ENCODE measurements at regions not wholly inside any gene's neighbourhood (a gene's known extent, or its start where the extent isn't known, plus 50 kb on each side); places are given as distances from the start of the nearest gene placed in this dataset.

DNA sequence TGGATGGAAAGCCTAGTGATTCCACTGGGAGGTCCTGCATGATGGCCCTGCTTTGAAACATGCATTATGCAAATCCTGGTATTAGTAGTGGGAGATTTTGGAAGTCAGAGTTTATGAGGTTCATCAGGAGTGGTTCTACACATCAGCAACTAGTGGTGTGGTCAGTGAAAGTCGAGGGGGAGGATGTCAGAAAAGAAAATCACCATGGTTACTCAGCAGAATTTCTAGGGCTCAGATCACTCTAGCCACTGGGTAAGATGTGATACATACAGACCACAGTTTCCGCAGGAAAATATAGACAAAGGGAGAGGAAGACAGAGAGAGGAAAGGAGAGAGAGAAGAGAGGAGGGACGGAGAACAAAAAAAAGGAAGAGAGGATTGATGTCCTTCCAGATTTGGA is 2100.7 kb upstream of the PIK3C3 start:
- Histone ChIP-seq H3K9ac (ENCODE audit: low read depth in 1 of 2, low read length in 2 of 2) (no peak overlapping the region), H3K27ac (ENCODE audit: low read depth in 1 of 2, low read length in 2 of 2) (no peak overlapping the region), H3K36me3 (ENCODE audit: control insufficient read depth in 4 of 4, insufficient read depth in 3 of 4, low read depth in 1 of 4, low read length in 3 of 4) (no peaks in the 10 kb centered on the region), H3K4me3 (ENCODE audit: low read depth in 1 of 3, low read length in 3 of 3) (no peak overlapping the region), H3K27me3 (ENCODE audit: control insufficient read depth in 4 of 4, insufficient read depth in 4 of 4, low read length in 3 of 4) (no peaks in the 10 kb centered on the region), H3K9me3 (ENCODE audit: control insufficient read depth in 4 of 4, low read length in 3 of 4) (no peaks in the 10 kb centered on the region), H3K4me1 (ENCODE audit: control insufficient read depth in 4 of 4, insufficient read depth in 4 of 4, low read length in 3 of 4) (no peaks in the 10 kb centered on the region)
- no peak for TF ChIP-seq SP1 (IDR thresholded peaks at IDR 0.05)
- TF ChIP-seq RXRA (IDR thresholded peaks at IDR 0.05): no peak
- TF ChIP-seq, protein P1, sequence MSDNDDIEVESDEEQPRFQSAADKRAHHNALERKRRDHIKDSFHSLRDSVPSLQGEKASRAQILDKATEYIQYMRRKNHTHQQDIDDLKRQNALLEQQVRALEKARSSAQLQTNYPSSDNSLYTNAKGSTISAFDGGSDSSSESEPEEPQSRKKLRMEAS (IDR thresholded peaks at IDR 0.05): no peak
- TF ChIP-seq EGR1 (IDR thresholded peaks at IDR 0.05; ENCODE audit: low read depth in 2 of 2): no peak
- TF ChIP-seq, protein P2, sequence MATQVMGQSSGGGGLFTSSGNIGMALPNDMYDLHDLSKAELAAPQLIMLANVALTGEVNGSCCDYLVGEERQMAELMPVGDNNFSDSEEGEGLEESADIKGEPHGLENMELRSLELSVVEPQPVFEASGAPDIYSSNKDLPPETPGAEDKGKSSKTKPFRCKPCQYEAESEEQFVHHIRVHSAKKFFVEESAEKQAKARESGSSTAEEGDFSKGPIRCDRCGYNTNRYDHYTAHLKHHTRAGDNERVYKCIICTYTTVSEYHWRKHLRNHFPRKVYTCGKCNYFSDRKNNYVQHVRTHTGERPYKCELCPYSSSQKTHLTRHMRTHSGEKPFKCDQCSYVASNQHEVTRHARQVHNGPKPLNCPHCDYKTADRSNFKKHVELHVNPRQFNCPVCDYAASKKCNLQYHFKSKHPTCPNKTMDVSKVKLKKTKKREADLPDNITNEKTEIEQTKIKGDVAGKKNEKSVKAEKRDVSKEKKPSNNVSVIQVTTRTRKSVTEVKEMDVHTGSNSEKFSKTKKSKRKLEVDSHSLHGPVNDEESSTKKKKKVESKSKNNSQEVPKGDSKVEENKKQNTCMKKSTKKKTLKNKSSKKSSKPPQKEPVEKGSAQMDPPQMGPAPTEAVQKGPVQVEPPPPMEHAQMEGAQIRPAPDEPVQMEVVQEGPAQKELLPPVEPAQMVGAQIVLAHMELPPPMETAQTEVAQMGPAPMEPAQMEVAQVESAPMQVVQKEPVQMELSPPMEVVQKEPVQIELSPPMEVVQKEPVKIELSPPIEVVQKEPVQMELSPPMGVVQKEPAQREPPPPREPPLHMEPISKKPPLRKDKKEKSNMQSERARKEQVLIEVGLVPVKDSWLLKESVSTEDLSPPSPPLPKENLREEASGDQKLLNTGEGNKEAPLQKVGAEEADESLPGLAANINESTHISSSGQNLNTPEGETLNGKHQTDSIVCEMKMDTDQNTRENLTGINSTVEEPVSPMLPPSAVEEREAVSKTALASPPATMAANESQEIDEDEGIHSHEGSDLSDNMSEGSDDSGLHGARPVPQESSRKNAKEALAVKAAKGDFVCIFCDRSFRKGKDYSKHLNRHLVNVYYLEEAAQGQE (IDR thresholded peaks at IDR 0.05): no peak
- TF ChIP-seq YY1 (IDR thresholded peaks at IDR 0.05): no peak
- no peak for TF ChIP-seq CTCF (IDR thresholded peaks at IDR 0.05; ENCODE audit: low read depth, low read length, missing input control)
- TF ChIP-seq HNF4G (IDR thresholded peaks at IDR 0.05): no peak
- TF ChIP-seq TAF1 (conservative IDR thresholded peaks at IDR 0.05): no peak
- no peak for TF ChIP-seq RAD21 (IDR thresholded peaks at IDR 0.05)
- TF ChIP-seq HNF4A (conservative IDR thresholded peaks at IDR 0.05): no peak
- TF ChIP-seq ZBTB33 (IDR thresholded peaks at IDR 0.05): no peak
- no peak for TF ChIP-seq FOXA2 (IDR thresholded peaks at IDR 0.05)
- no peak for TF ChIP-seq JUND (IDR thresholded peaks at IDR 0.05)
- no peak for TF ChIP-seq NR2F2 (IDR thresholded peaks at IDR 0.05)
- TF ChIP-seq GABPA (IDR thresholded peaks at IDR 0.05 in 1 of 2, conservative IDR thresholded peaks at IDR 0.05 in 1 of 2): no peak
- no peak for TF ChIP-seq FOXA1 (IDR thresholded peaks at IDR 0.05)
- TF ChIP-seq, protein P3, sequence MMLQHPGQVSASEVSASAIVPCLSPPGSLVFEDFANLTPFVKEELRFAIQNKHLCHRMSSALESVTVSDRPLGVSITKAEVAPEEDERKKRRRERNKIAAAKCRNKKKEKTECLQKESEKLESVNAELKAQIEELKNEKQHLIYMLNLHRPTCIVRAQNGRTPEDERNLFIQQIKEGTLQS (IDR thresholded peaks at IDR 0.05): no peak
- no peak for DNase-seq (ENCODE audit: low spot score)
- WGBS: 60% methylated on average over 3 of the region's 3 CpGs

Data from liver (tissue), 8 donors.